ENCODE measurements at regions not wholly inside any gene's neighbourhood (a gene's known extent, or its start where the extent isn't known, plus 50 kb on each side); places are given as distances from the start of the nearest gene placed in this dataset.
"Not testable (repeated sequence)": the region's sequence is repeated elsewhere in the genome, so short reads cannot be mapped to it uniquely, and the experiment has no call there.

GRCh38 chr10:78464118-78464855 lies 430.6 kb downstream of the RPS24 start:
- H3K79me1 ChIP-seq (ENCODE audit: low read length): no peaks in the 10 kb centered on the region
- H3K9ac ChIP-seq (ENCODE audit: low read length): no peak overlapping the region
- H2BK15ac ChIP-seq (replicated peaks; ENCODE audit: low read depth): no peak overlapping the region
- no CpG with 5 or more reads among the region's 4 CpGs for WGBS (ENCODE audit: extremely low coverage, insufficient coverage, low lambda C conversion rate)
- H3K79me2 ChIP-seq (ENCODE audit: control insufficient read depth, insufficient read depth, low read length): no peaks in the 10 kb centered on the region
- H3K4me2 ChIP-seq (ENCODE audit: low read length): no peak overlapping the region
- H2BK5ac ChIP-seq (ENCODE audit: low read length): no peak overlapping the region
- H3K56ac ChIP-seq (ENCODE audit: low read length): no peak overlapping the region
- no peak overlapping the region for H4K5ac ChIP-seq (ENCODE audit: low read length)
- H2AK5ac ChIP-seq (ENCODE audit: low read length): no peak overlapping the region
- no peak overlapping the region for H3K23ac ChIP-seq (ENCODE audit: low read length)
- H3K36me3 ChIP-seq (ENCODE audit: control insufficient read depth, insufficient read depth, low read length): no peaks in the 10 kb centered on the region
- no peak for DNase-seq
- no peak overlapping the region for H3K4ac ChIP-seq (ENCODE audit: low read depth, low read length)
- no peaks in the 10 kb centered on the region for H3K4me1 ChIP-seq (ENCODE audit: control insufficient read depth, low read depth, low read length)
- no peak overlapping the region for H3K27ac ChIP-seq (ENCODE audit: low read depth, low read length)
- no peak overlapping the region for H2BK120ac ChIP-seq (ENCODE audit: low read depth, low read length)
- H3K18ac ChIP-seq (ENCODE audit: low read length): no peak overlapping the region
- no peak overlapping the region for H4K8ac ChIP-seq (ENCODE audit: low read depth, low read length)
- H3K27me3 ChIP-seq (ENCODE audit: insufficient read depth, low read length, poor library complexity): no peaks in the 10 kb centered on the region
- no peak overlapping the region for H3K4me3 ChIP-seq (ENCODE audit: low read length)

GRCh38 chr10:78464856-78465267 lies 431.2 kb downstream of the RPS24 start:
- Histone ChIP-seq H3K18ac (ENCODE audit: low read length) (no peak overlapping the region), H2BK5ac (ENCODE audit: low read length) (no peak overlapping the region), H3K23ac (ENCODE audit: low read length) (no peak overlapping the region), H3K56ac (ENCODE audit: low read length) (no peak overlapping the region), H2BK15ac (replicated peaks; ENCODE audit: low read depth) (no peak overlapping the region), H3K36me3 (ENCODE audit: control insufficient read depth, insufficient read depth, low read length) (no peaks in the 10 kb centered on the region), H3K4ac (ENCODE audit: low read depth, low read length) (no peak overlapping the region), H3K79me2 (ENCODE audit: control insufficient read depth, insufficient read depth, low read length) (no peaks in the 10 kb centered on the region), H3K4me2 (ENCODE audit: low read length) (no peak overlapping the region), H4K8ac (ENCODE audit: low read depth, low read length) (no peak overlapping the region), H3K79me1 (ENCODE audit: low read length) (no peaks in the 10 kb centered on the region), H3K27me3 (ENCODE audit: insufficient read depth, low read length, poor library complexity) (no peaks in the 10 kb centered on the region), H4K5ac (ENCODE audit: low read length) (no peak overlapping the region), H3K4me3 (ENCODE audit: low read length) (no peak overlapping the region), H3K4me1 (ENCODE audit: control insufficient read depth, low read depth, low read length) (no peaks in the 10 kb centered on the region), H3K27ac (ENCODE audit: low read depth, low read length) (no peak overlapping the region), H2BK120ac (ENCODE audit: low read depth, low read length) (no peak overlapping the region), H3K9ac (ENCODE audit: low read length) (no peak overlapping the region), H2AK5ac (ENCODE audit: low read length) (no peak overlapping the region)
- WGBS (ENCODE audit: extremely low coverage, insufficient coverage, low lambda C conversion rate): no CpG with 5 or more reads among the region's 13 CpGs
- no peak for DNase-seq

GRCh38 chr10:78465431-78465830 lies 431.8 kb downstream of the RPS24 start:
- H3K4me2 ChIP-seq (ENCODE audit: low read length): no peak overlapping the region
- no peak overlapping the region for H4K8ac ChIP-seq (ENCODE audit: low read depth, low read length)
- no peak overlapping the region for H3K4me3 ChIP-seq (ENCODE audit: low read length)
- H3K36me3 ChIP-seq (ENCODE audit: control insufficient read depth, insufficient read depth, low read length): no peaks in the 10 kb centered on the region
- DNase-seq: no peak
- WGBS (ENCODE audit: extremely low coverage, insufficient coverage, low lambda C conversion rate): no CpG with 5 or more reads among the region's 2 CpGs
- no peak overlapping the region for H2BK120ac ChIP-seq (ENCODE audit: low read depth, low read length)
- H3K4ac ChIP-seq (ENCODE audit: low read depth, low read length): no peak overlapping the region
- no peak overlapping the region for H3K9ac ChIP-seq (ENCODE audit: low read length)
- H3K27me3 ChIP-seq (ENCODE audit: insufficient read depth, low read length, poor library complexity): no peaks in the 10 kb centered on the region
- no peak overlapping the region for H2BK5ac ChIP-seq (ENCODE audit: low read length)
- no peak overlapping the region for H3K18ac ChIP-seq (ENCODE audit: low read length)
- H3K56ac ChIP-seq (ENCODE audit: low read length): no peak overlapping the region
- H4K5ac ChIP-seq (ENCODE audit: low read length): no peak overlapping the region
- no peaks in the 10 kb centered on the region for H3K79me1 ChIP-seq (ENCODE audit: low read length)
- no peak overlapping the region for H2BK15ac ChIP-seq (replicated peaks; ENCODE audit: low read depth)
- H3K23ac ChIP-seq (ENCODE audit: low read length): no peak overlapping the region
- no peaks in the 10 kb centered on the region for H3K79me2 ChIP-seq (ENCODE audit: control insufficient read depth, insufficient read depth, low read length)
- H3K4me1 ChIP-seq (ENCODE audit: control insufficient read depth, low read depth, low read length): no peaks in the 10 kb centered on the region
- no peak overlapping the region for H2AK5ac ChIP-seq (ENCODE audit: low read length)
- H3K27ac ChIP-seq (ENCODE audit: low read depth, low read length): no peak overlapping the region

GRCh38 chr10:78467496-78468106 lies 433.9 kb downstream of the RPS24 start:
- H4K5ac ChIP-seq (ENCODE audit: low read length): no peak overlapping the region
- no peak overlapping the region for H3K18ac ChIP-seq (ENCODE audit: low read length)
- H2BK15ac ChIP-seq (replicated peaks; ENCODE audit: low read depth): no peak overlapping the region
- no peaks in the 10 kb centered on the region for H3K79me2 ChIP-seq (ENCODE audit: control insufficient read depth, insufficient read depth, low read length)
- H3K23ac ChIP-seq (ENCODE audit: low read length): no peak overlapping the region
- no peaks in the 10 kb centered on the region for H3K36me3 ChIP-seq (ENCODE audit: control insufficient read depth, insufficient read depth, low read length)
- no CpG with 5 or more reads among the region's 7 CpGs for WGBS (ENCODE audit: extremely low coverage, insufficient coverage, low lambda C conversion rate)
- H3K4me2 ChIP-seq (ENCODE audit: low read length): no peak overlapping the region
- H3K27ac ChIP-seq (ENCODE audit: low read depth, low read length): no peak overlapping the region
- no peak overlapping the region for H2BK120ac ChIP-seq (ENCODE audit: low read depth, low read length)
- no peaks in the 10 kb centered on the region for H3K79me1 ChIP-seq (ENCODE audit: low read length)
- no peak overlapping the region for H4K8ac ChIP-seq (ENCODE audit: low read depth, low read length)
- H3K56ac ChIP-seq (ENCODE audit: low read length): no peak overlapping the region
- H2BK5ac ChIP-seq (ENCODE audit: low read length): no peak overlapping the region
- no peak for DNase-seq
- no peak overlapping the region for H3K4me3 ChIP-seq (ENCODE audit: low read length)
- H2AK5ac ChIP-seq (ENCODE audit: low read length): no peak overlapping the region
- H3K27me3 ChIP-seq (ENCODE audit: insufficient read depth, low read length, poor library complexity): no peaks in the 10 kb centered on the region
- no peak overlapping the region for H3K4ac ChIP-seq (ENCODE audit: low read depth, low read length)
- H3K9ac ChIP-seq (ENCODE audit: low read length): no peak overlapping the region
- H3K4me1 ChIP-seq (ENCODE audit: control insufficient read depth, low read depth, low read length): no peaks in the 10 kb centered on the region

GRCh38 chr10:78468731-78469130 lies 435.1 kb downstream of the RPS24 start:
- H3K4me3 ChIP-seq (ENCODE audit: low read length); H2BK5ac ChIP-seq (ENCODE audit: low read length); H3K4me2 ChIP-seq (ENCODE audit: low read length); H3K36me3 ChIP-seq (ENCODE audit: control insufficient read depth, insufficient read depth, low read length); H3K4ac ChIP-seq (ENCODE audit: low read depth, low read length); H3K79me2 ChIP-seq (ENCODE audit: control insufficient read depth, insufficient read depth, low read length); DNase-seq; H2BK120ac ChIP-seq (ENCODE audit: low read depth, low read length); H3K9ac ChIP-seq (ENCODE audit: low read length); H3K4me1 ChIP-seq (ENCODE audit: control insufficient read depth, low read depth, low read length); H3K27ac ChIP-seq (ENCODE audit: low read depth, low read length); H3K27me3 ChIP-seq (ENCODE audit: insufficient read depth, low read length, poor library complexity); H4K8ac ChIP-seq (ENCODE audit: low read depth, low read length); H4K5ac ChIP-seq (ENCODE audit: low read length); H3K18ac ChIP-seq (ENCODE audit: low read length); H3K23ac ChIP-seq (ENCODE audit: low read length); H3K79me1 ChIP-seq (ENCODE audit: low read length); H2BK15ac ChIP-seq (replicated peaks; ENCODE audit: low read depth); H2AK5ac ChIP-seq (ENCODE audit: low read length); H3K56ac ChIP-seq (ENCODE audit: low read length): not testable (repeated sequence)
- no CpG with 5 or more reads among the region's 26 CpGs for WGBS (ENCODE audit: extremely low coverage, insufficient coverage, low lambda C conversion rate)

Measured in mesendoderm (in vitro differentiated cells).